H1 (cell line): ENCODE measurements at regions not wholly inside any gene's neighbourhood (a gene's known extent, or its start where the extent isn't known, plus 50 kb on each side); places are given as distances from the start of the nearest gene placed in this dataset.

ENCODE experiments used
- CTCF ChIA-PET: fragments of 300-600 bp; sonication (Branson Sonifier 250); formaldehyde crosslinking; loops from one replicate; lab custom pipeline; 2021; ENCODE audit not compliant: partially characterized antibody; lab: Charles Lee
- POLR2A ChIA-PET: fragments of 300-600 bp; sonication (Branson Sonifier 250); formaldehyde crosslinking; loops from one replicate; lab custom pipeline; 2021; ENCODE audit warnings: inconsistent platforms; ENCODE audit not compliant: partially characterized antibody; lab: Charles Lee
- DNase-seq, 2 experiments: peaks; one replicate each; pipeline versions ENCODE4 v3.0.0 to v3.0.0-alpha.2; 2010 to 2022; ENCODE audit warnings: low spot score in 2 of 2, low read depth in 1 of 2, mixed read lengths in 1 of 2
- FAIRE-seq: peaks from 2 replicates; lab custom pipeline; 2011; peaks lifted over from hg19 to GRCh38; lab: Jason Lieb, UNC
- H2AFZ ChIP-seq: 2 replicates; pipeline ENCODE4 v1.8.1; 2012; ENCODE audit warnings: low read length, inconsistent platforms
- H2AK5ac ChIP-seq: 2 replicates; pipeline ENCODE4 v1.6.1; 2013; ENCODE audit warnings: low read depth, low read length
- H2BK120ac ChIP-seq: replicated peaks from 2 replicates; pipeline ENCODE3; 2013; ENCODE audit warnings: low read depth, low read length, inconsistent platforms
- H2BK12ac ChIP-seq: 2 replicates; pipeline ENCODE4 v1.6.1; 2013; ENCODE audit warnings: low read depth, low read length
- H2BK15ac ChIP-seq: 2 replicates; pipeline ENCODE4 v1.6.1; 2013; ENCODE audit warnings: low read length
- H2BK20ac ChIP-seq: 2 replicates; pipeline ENCODE4 v1.6.1; 2013; ENCODE audit warnings: low read length
- H2BK5ac ChIP-seq: 2 replicates; pipeline ENCODE4 v1.6.1; 2013; ENCODE audit warnings: low read depth, low read length
- H3K14ac ChIP-seq: 2 replicates; pipeline ENCODE4 v1.6.1; 2013; ENCODE audit warnings: inconsistent platforms; ENCODE audit not compliant: insufficient read length
- H3K18ac ChIP-seq: 2 replicates; pipeline ENCODE4 v1.6.1; 2013; ENCODE audit warnings: low read length; ENCODE audit errors: extremely low read depth
- H3K23ac ChIP-seq: 2 replicates; pipeline ENCODE4 v1.6.1; 2013; ENCODE audit warnings: inconsistent platforms; ENCODE audit not compliant: insufficient read length
- H3K23me2 ChIP-seq: 2 replicates; pipeline ENCODE4 v1.6.1; 2013; ENCODE audit warnings: low read depth, low read length
- H3K27ac ChIP-seq: 2 replicates; pipeline ENCODE4 v1.6.1; 2011; ENCODE audit warnings: low read depth, low read length, inconsistent platforms
- H3K27me3 ChIP-seq, 4 experiments: replicated peaks in 1 of 4; 1 replicate in 1 of 4; 2 replicates in 3 of 4; pipeline versions ENCODE4 v1.6.1 to v1.8.1; 2011 to 2013; ENCODE audit warnings: low read length in 3 of 4, mild to moderate bottlenecking in 3 of 4, inconsistent platforms in 2 of 4, mixed read lengths in 2 of 4, moderate library complexity in 1 of 4; ENCODE audit not compliant: control insufficient read depth in 3 of 4, insufficient read depth in 3 of 4; ENCODE audit errors: extremely low read depth in 1 of 4
- H3K36me3 ChIP-seq, 4 experiments: 2 replicates each; pipeline versions ENCODE4 v1.6.1 to v1.8.1; 2011 to 2013; ENCODE audit warnings: mild to moderate bottlenecking in 4 of 4, low read length in 3 of 4, moderate library complexity in 2 of 4, control low read depth in 1 of 4, inconsistent platforms in 1 of 4; ENCODE audit not compliant: insufficient read depth in 4 of 4, control insufficient read depth in 2 of 4
- H3K4ac ChIP-seq: replicated peaks from 2 replicates; pipeline ENCODE3; 2013; ENCODE audit warnings: low read length, low read depth, mixed read lengths, inconsistent platforms; ENCODE audit not compliant: insufficient read length
- H3K4me1 ChIP-seq, 4 experiments: replicated peaks in 1 of 4; 1 replicate in 1 of 4; 2 replicates in 3 of 4; pipeline versions ENCODE4 v1.6.1 to v1.8.1; 2011 to 2013; ENCODE audit warnings: low read length in 3 of 4, inconsistent platforms in 2 of 4, mixed read lengths in 1 of 4; ENCODE audit not compliant: insufficient read depth in 4 of 4, control insufficient read depth in 3 of 4
- H3K4me2 ChIP-seq, 2 experiments: 2 replicates each; pipeline versions ENCODE4 v1.6.1 to v1.8.1; 2011 to 2013; ENCODE audit warnings: low read depth in 2 of 2, low read length in 2 of 2, control low read depth in 1 of 2, inconsistent platforms in 1 of 2, mild to moderate bottlenecking in 1 of 2; ENCODE audit not compliant: insufficient read depth in 1 of 2
- H3K4me3 ChIP-seq, 4 experiments: fragments of 200-600, 300-600 bp in 1 of 4; sonication (generic), shearing (Covaris generic), sonication (Bioruptor Twin) in 1 of 4; 2 replicates each; pipeline versions ENCODE4 v1.5.1 to v1.8.1; 2011 to 2016; ENCODE audit warnings: low read length in 4 of 4, low read depth in 3 of 4, control low read depth in 2 of 4, inconsistent platforms in 2 of 4, mild to moderate bottlenecking in 2 of 4, mixed read lengths in 1 of 4, moderate library complexity in 1 of 4; ENCODE audit not compliant: insufficient read depth in 2 of 4; ENCODE audit errors: extremely low read depth in 1 of 4
- H3K56ac ChIP-seq: replicated peaks from 2 replicates; pipeline ENCODE3; 2013; ENCODE audit warnings: low read depth, mild to moderate bottlenecking, mixed read lengths, low read length, inconsistent platforms; ENCODE audit not compliant: insufficient read length
- H3K79me1 ChIP-seq: 2 replicates; pipeline ENCODE4 v1.6.1; 2013; ENCODE audit warnings: low read depth, low read length, control low read depth
- H3K79me2 ChIP-seq, 2 experiments: 2 replicates each; pipeline versions ENCODE4 v1.6.1 to v1.8.1; 2012 to 2013; ENCODE audit warnings: low read length in 2 of 2, mild to moderate bottlenecking in 2 of 2, inconsistent platforms in 1 of 2; ENCODE audit not compliant: insufficient read depth in 2 of 2, control insufficient read depth in 1 of 2
- H3K9ac ChIP-seq, 4 experiments: replicated peaks in 1 of 4; 1 replicate in 1 of 4; 2 replicates in 3 of 4; pipeline versions ENCODE4 v1.6.1 to v1.8.1; 2011 to 2013; ENCODE audit warnings: low read depth in 3 of 4, low read length in 3 of 4, control low read depth in 2 of 4, mild to moderate bottlenecking in 2 of 4, moderate library complexity in 2 of 4, inconsistent platforms in 1 of 4; ENCODE audit errors: extremely low read depth in 1 of 4
- H3K9me3 ChIP-seq, 2 experiments: 2 replicates each; pipeline versions ENCODE4 v1.6.1 to v1.8.1; 2012 to 2013; ENCODE audit warnings: mild to moderate bottlenecking in 2 of 2, moderate library complexity in 2 of 2, control low read depth in 1 of 2, inconsistent platforms in 1 of 2, low read depth in 1 of 2, low read length in 1 of 2, mixed read lengths in 1 of 2; ENCODE audit not compliant: insufficient read depth in 2 of 2
- H4K20me1 ChIP-seq, 2 experiments: replicated peaks in 1 of 2; 2 replicates each; pipeline versions ENCODE3 to v1.8.1; 2011 to 2013; ENCODE audit warnings: inconsistent platforms in 2 of 2, low read length in 2 of 2, mild to moderate bottlenecking in 1 of 2; ENCODE audit not compliant: insufficient read depth in 2 of 2, control insufficient read depth in 1 of 2
- H4K5ac ChIP-seq: 2 replicates; pipeline ENCODE4 v1.6.1; 2013; ENCODE audit warnings: low read length, low read depth, mixed read lengths, inconsistent platforms; ENCODE audit not compliant: insufficient read length
- H4K8ac ChIP-seq: 2 replicates; pipeline ENCODE4 v1.8.0; 2013; ENCODE audit warnings: mild to moderate bottlenecking, moderate library complexity, low read length, inconsistent platforms; ENCODE audit not compliant: insufficient read depth; ENCODE audit errors: extremely low read depth
- H4K91ac ChIP-seq: replicated peaks from 2 replicates; pipeline ENCODE3; 2013; ENCODE audit warnings: low read length, mixed read lengths, inconsistent platforms; ENCODE audit not compliant: insufficient read length
- CEBPB ChIP-seq: IDR thresholded peaks from 2 replicates; pipeline ENCODE4 v1.6.1; 2012; ENCODE audit warnings: low read depth, low read length
- CHD1 ChIP-seq: IDR thresholded peaks from 2 replicates; pipeline ENCODE4 v1.6.1; 2012; ENCODE audit warnings: low read depth, low read length, improper control_type of control experiment
- NRF1 ChIP-seq: IDR thresholded peaks from 2 replicates; pipeline ENCODE4 v1.6.1; 2011; ENCODE audit warnings: mild to moderate bottlenecking, low read depth, low read length, improper control_type of control experiment
- PHF8 ChIP-seq: fragments of 200-600 bp; sonication (generic); conservative IDR thresholded peaks from 2 replicates; pipeline ENCODE4 v1.7.1; 2012; ENCODE audit warnings: low read depth, mild to moderate bottlenecking, inconsistent platforms, low read length, moderate library complexity
- POLR2A ChIP-seq, 2 experiments: IDR thresholded peaks; 1 replicate in 1 of 2; 2 replicates in 1 of 2; pipeline ENCODE4 v1.6.1; 2011; ENCODE audit warnings: low read depth in 2 of 2, low read length in 2 of 2, mild to moderate bottlenecking in 2 of 2; ENCODE audit errors: control extremely low read depth in 1 of 2
- POLR2AphosphoS5 ChIP-seq: IDR thresholded peaks from 2 replicates; pipeline ENCODE4 v1.6.1; 2011; ENCODE audit warnings: low read depth, low read length
- RNF2 ChIP-seq: fragments of 200-900, 300-1000 bp; sonication (generic); IDR thresholded peaks from 2 replicates; pipeline ENCODE4 v1.7.1; 2016; ENCODE audit warnings: borderline replicate concordance, low read depth, mild to moderate bottlenecking, antibody characterized with exemption, low read length; ENCODE audit not compliant: poor library complexity, severe bottlenecking; ENCODE audit errors: missing control alignments
- WGBS, 2 experiments: shearing (Covaris generic) in 1 of 2; methylation state at CpG; one replicate each; pipeline versions ENCODE4 v1.1.6 to v1.1.7; 2013 to 2015; ENCODE audit warnings: low lambda C conversion rate in 2 of 2, mixed read lengths in 2 of 2, inconsistent platforms in 1 of 2, low coverage in 1 of 2, missing lambda C conversion rate in 1 of 2; ENCODE audit not compliant: insufficient replicate concordance in 2 of 2, insufficient coverage in 1 of 2, insufficient read length in 1 of 2; ENCODE audit errors: extremely low coverage in 1 of 2, missing lambda C conversion rate in 1 of 2; 5-methylcytosine and 5-hydroxymethylcytosine counted together
- TF ChIP-seq, protein P1 (sequence below): IDR thresholded peaks from 2 replicates; pipeline ENCODE4 v1.6.1; 2012; ENCODE audit warnings: low read length, inconsistent platforms
- TF ChIP-seq, protein P2 (sequence below), 3 experiments: IDR thresholded peaks; 1 replicate in 2 of 3; 2 replicates in 1 of 3; pipeline versions ENCODE4 v1.5.1 to v1.6.1; 2011; ENCODE audit warnings: low read length in 3 of 3, mild to moderate bottlenecking in 3 of 3, inconsistent platforms in 2 of 3, low read depth in 1 of 3, moderate library complexity in 1 of 3; ENCODE audit not compliant: insufficient read depth in 1 of 3; ENCODE audit errors: control extremely low read depth in 1 of 3

DNA sequence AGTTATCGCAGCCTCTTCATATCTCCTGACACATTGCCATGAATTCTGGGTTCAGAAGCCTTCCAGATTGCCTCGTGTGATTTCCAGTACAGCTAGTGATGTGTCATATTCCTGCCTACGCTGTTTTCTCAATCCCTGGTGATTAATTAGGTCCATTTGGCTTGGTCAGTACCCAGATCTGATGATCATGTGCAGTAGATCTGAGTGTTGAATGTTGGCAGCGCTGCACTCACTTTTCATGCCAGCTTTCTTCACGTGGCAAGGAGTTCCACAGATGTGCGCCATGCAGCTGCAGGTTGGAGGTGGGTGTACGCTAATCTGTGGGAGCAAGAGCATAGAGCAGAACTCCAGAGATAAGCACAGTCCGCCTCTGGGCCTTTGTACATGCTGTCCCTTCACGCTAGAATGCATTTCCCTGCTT is 86.9 kb upstream of the COL6A5 start:
- no peak overlapping the region for H3K4me2 ChIP-seq
- H2AK5ac ChIP-seq: no peak overlapping the region
- no peak overlapping the region for H3K56ac ChIP-seq
- H4K8ac ChIP-seq: no peak overlapping the region
- POLR2A ChIA-PET: interaction anchor here (0.6 kb wide), 1 partner anchor 336 kb away, joined by 3 read pairs; no protein-coding TSS in a partner anchor
- no peak overlapping the region for H2BK12ac ChIP-seq
- H4K91ac ChIP-seq: no peak overlapping the region
- H2AFZ ChIP-seq: no peak overlapping the region
- no peaks in the 10 kb centered on the region for H3K9me3 ChIP-seq
- no peak overlapping the region for H3K18ac ChIP-seq
- H3K27me3 ChIP-seq: no peaks in the 10 kb centered on the region; a peak in 1 of 7 replicates
- no peaks in the 10 kb centered on the region for H3K23me2 ChIP-seq
- no peaks in the 10 kb centered on the region for H4K20me1 ChIP-seq
- H2BK15ac ChIP-seq: no peak overlapping the region
- no peak overlapping the region for H3K4me3 ChIP-seq
- CTCF ChIA-PET: interaction anchor here (1.6 to 1.8 kb wide), 3 partner anchors 14 to 17 kb away, joined by 3 to 6 read pairs (median 5); no protein-coding TSS in a partner anchor
- H2BK20ac ChIP-seq: no peak overlapping the region
- H3K9ac ChIP-seq: no peak overlapping the region
- DNase-seq: no peak
- no peak for FAIRE-seq
- H3K14ac ChIP-seq: peak overlapping the region; percentile 94
- WGBS, 2 experiments: 71% methylated on average over 9 of the region's 9 CpGs; no CpG with 5 or more reads in 1 of the 2 experiments
- no peak overlapping the region for H4K5ac ChIP-seq
- H2BK5ac ChIP-seq: no peak overlapping the region
- no peak overlapping the region for H3K23ac ChIP-seq
- H3K79me2 ChIP-seq: no peaks in the 10 kb centered on the region
- no peak overlapping the region for H3K4ac ChIP-seq
- no peaks in the 10 kb centered on the region for H3K79me1 ChIP-seq
- no peak overlapping the region for H3K27ac ChIP-seq
- no peaks in the 10 kb centered on the region for H3K4me1 ChIP-seq
- no peak overlapping the region for H2BK120ac ChIP-seq
- H3K36me3 ChIP-seq: no peaks in the 10 kb centered on the region
- TF ChIP-seq, protein P1, sequence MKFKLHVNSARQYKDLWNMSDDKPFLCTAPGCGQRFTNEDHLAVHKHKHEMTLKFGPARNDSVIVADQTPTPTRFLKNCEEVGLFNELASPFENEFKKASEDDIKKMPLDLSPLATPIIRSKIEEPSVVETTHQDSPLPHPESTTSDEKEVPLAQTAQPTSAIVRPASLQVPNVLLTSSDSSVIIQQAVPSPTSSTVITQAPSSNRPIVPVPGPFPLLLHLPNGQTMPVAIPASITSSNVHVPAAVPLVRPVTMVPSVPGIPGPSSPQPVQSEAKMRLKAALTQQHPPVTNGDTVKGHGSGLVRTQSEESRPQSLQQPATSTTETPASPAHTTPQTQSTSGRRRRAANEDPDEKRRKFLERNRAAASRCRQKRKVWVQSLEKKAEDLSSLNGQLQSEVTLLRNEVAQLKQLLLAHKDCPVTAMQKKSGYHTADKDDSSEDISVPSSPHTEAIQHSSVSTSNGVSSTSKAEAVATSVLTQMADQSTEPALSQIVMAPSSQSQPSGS: no peak
- TF ChIP-seq RNF2 (no peak), CHD1 (no peak), POLR2A (IDR thresholded peaks at IDR 0.05; ENCODE audit: control extremely low read depth in 1 of 2, low read depth in 2 of 2, low read length in 2 of 2) (no peak), PHF8 (no peak), CEBPB (no peak), POLR2AphosphoS5 (no peak), NRF1 (no peak)
- TF ChIP-seq, protein P2, sequence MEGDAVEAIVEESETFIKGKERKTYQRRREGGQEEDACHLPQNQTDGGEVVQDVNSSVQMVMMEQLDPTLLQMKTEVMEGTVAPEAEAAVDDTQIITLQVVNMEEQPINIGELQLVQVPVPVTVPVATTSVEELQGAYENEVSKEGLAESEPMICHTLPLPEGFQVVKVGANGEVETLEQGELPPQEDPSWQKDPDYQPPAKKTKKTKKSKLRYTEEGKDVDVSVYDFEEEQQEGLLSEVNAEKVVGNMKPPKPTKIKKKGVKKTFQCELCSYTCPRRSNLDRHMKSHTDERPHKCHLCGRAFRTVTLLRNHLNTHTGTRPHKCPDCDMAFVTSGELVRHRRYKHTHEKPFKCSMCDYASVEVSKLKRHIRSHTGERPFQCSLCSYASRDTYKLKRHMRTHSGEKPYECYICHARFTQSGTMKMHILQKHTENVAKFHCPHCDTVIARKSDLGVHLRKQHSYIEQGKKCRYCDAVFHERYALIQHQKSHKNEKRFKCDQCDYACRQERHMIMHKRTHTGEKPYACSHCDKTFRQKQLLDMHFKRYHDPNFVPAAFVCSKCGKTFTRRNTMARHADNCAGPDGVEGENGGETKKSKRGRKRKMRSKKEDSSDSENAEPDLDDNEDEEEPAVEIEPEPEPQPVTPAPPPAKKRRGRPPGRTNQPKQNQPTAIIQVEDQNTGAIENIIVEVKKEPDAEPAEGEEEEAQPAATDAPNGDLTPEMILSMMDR (IDR thresholded peaks at IDR 0.05; ENCODE audit: control extremely low read depth in 1 of 3, insufficient read depth in 1 of 3, low read depth in 1 of 3, low read length in 3 of 3): no peak
